HG03108 (cell line): ENCODE measurements at regions not wholly inside any gene's neighbourhood (a gene's known extent, or its start where the extent isn't known, plus 50 kb on each side); places are given as distances from the start of the nearest gene placed in this dataset.
"Not testable (repeated sequence)": the region's sequence is repeated elsewhere in the genome, so short reads cannot be mapped to it uniquely, and the experiment has no call there.

Experiments
- ATAC-seq: cut with Tn5 transposase; IDR thresholded peaks from one replicate; pipeline ENCODE4 v1.9.1; 2021; ENCODE audit warnings: moderate library complexity; ENCODE audit not compliant: unreplicated experiment

- not testable (repeated sequence) for ATAC-seq
Measured at GRCh38 chr6:94557207-94557606, 1020.1 kb upstream of the MANEA start.

- no peak for ATAC-seq
Measured at GRCh38 chr6:94548201-94548600, 1029.1 kb upstream of the MANEA start.

GRCh38 chr6:94535798-94536197 is 1041.5 kb upstream of the MANEA start:
- ATAC-seq = no peak

- no peak for ATAC-seq
Measured at GRCh38 chr6:94511502-94512088, 1065.7 kb upstream of the MANEA start.

- ATAC-seq = no peak
Measured at GRCh38 chr6:94510877-94511276, 1066.5 kb upstream of the MANEA start.

GRCh38 chr6:94501516-94501915 is 1075.8 kb upstream of the MANEA start:
- ATAC-seq = no peak

- ATAC-seq = no peak
Measured at GRCh38 chr6:94498099-94498498, 1078.7 kb upstream of the EPHA7 start.

- ATAC-seq = no peak
Measured at GRCh38 chr6:94494500-94494899, 1075.1 kb upstream of the EPHA7 start.

- ATAC-seq = no peak
Measured at GRCh38 chr6:94487371-94487770, 1068.0 kb upstream of the EPHA7 start.

- ATAC-seq = no peak
Measured at GRCh38 chr6:94478133-94479005, 1059.0 kb upstream of the EPHA7 start.

- ATAC-seq = no peak
Measured at GRCh38 chr6:94468830-94469229, 1049.5 kb upstream of the EPHA7 start.

GRCh38 chr6:94464018-94464510 is 1044.7 kb upstream of the EPHA7 start:
- no peak for ATAC-seq

- no peak for ATAC-seq
Measured at GRCh38 chr6:94463306-94463705, 1043.9 kb upstream of the EPHA7 start.

- no peak for ATAC-seq
Measured at GRCh38 chr6:94462231-94462630, 1042.9 kb upstream of the EPHA7 start.

- no peak for ATAC-seq
Measured at GRCh38 chr6:94456266-94456665, 1036.9 kb upstream of the EPHA7 start.

GRCh38 chr6:94454231-94454630 is 1034.9 kb upstream of the EPHA7 start:
- no peak for ATAC-seq

- no peak for ATAC-seq
Measured at GRCh38 chr6:94446120-94446519, 1026.8 kb upstream of the EPHA7 start.

- no peak for ATAC-seq
Measured at GRCh38 chr6:94443701-94444100, 1024.3 kb upstream of the EPHA7 start.

GRCh38 chr6:94424692-94425091 is 1005.3 kb upstream of the EPHA7 start:
- no peak for ATAC-seq

- no peak for ATAC-seq
Measured at GRCh38 chr6:94417363-94417762, 998.0 kb upstream of the EPHA7 start.

GRCh38 chr6:94414041-94414440 is 994.7 kb upstream of the EPHA7 start:
- ATAC-seq = no peak

GRCh38 chr6:94401311-94401710 is 982.0 kb upstream of the EPHA7 start:
- no peak for ATAC-seq
